K562 (cell line): ENCODE measurements at regions not wholly inside any gene's neighbourhood (a gene's known extent, or its start where the extent isn't known, plus 50 kb on each side); places are given as distances from the start of the nearest gene placed in this dataset.

Experiments
- ATAC-seq: fragments of 200-7000 bp; cut with Tn5 transposase; 3 replicates; pipeline ENCODE4 v1.9.1; 2020; ENCODE audit warnings: moderate library complexity
- BruUV-seq: library from RNA; stranded (reverse); fragments of 400-500 nt; replicated peaks from 2 replicates; lab custom pipeline; 2021; lab: Mats Ljungman, UMichigan
- CTCF ChIA-PET: fragments of 300-600 bp; formaldehyde crosslinking; extraction: SDS; loops from one replicate; lab custom pipeline; 2021; ENCODE audit warnings: low intra/inter-chr PET ratio; lab: Yijun Ruan, JAX
- POLR2A ChIA-PET: fragments of 300-600, 350-650 bp; sonication (Branson Sonifier 250); formaldehyde crosslinking; extraction: SDS; loops from one replicate; lab custom pipeline; 2021; ENCODE audit warnings: antibody characterized with exemption, inconsistent platforms; lab: Yijun Ruan, JAX
- DNase-seq, 4 experiments: peaks; one replicate each; pipeline versions ENCODE4 v3.0.0 to v3.0.0-alpha.2; 2011 to 2018; ENCODE audit warnings: low spot score in 3 of 4, mixed read lengths in 3 of 4; ENCODE audit errors: extremely low read depth in 1 of 4
- FAIRE-seq: peaks from 2 replicates; lab custom pipeline; 2011; peaks lifted over from hg19 to GRCh38; lab: Jason Lieb, UNC
- H2AFZ ChIP-seq: 2 replicates; pipeline ENCODE4 v1.6.0; 2011; ENCODE audit warnings: low read depth, low read length, control low read depth, inconsistent platforms
- H3K27ac ChIP-seq: fragments of 200-600 bp; 3 replicates; pipeline ENCODE4 v1.8.0; 2011; ENCODE audit warnings: low read depth, mild to moderate bottlenecking, control low read depth, inconsistent platforms, low read length, moderate library complexity, mixed read lengths; ENCODE audit errors: extremely low read depth
- H3K27me3 ChIP-seq, 2 experiments: fragments of 300-600 bp in 1 of 2; 2 replicates in 1 of 2; 3 replicates in 1 of 2; pipeline versions ENCODE4 v1.6.0 to v1.8.0; 2011; ENCODE audit warnings: inconsistent platforms in 2 of 2, low read length in 2 of 2, mild to moderate bottlenecking in 1 of 2, mixed read lengths in 1 of 2, moderate library complexity in 1 of 2; ENCODE audit not compliant: control insufficient read depth in 2 of 2, insufficient read depth in 2 of 2
- H3K36me3 ChIP-seq: fragments of 300-600 bp; 3 replicates; pipeline ENCODE4 v1.8.0; 2011; ENCODE audit warnings: mild to moderate bottlenecking, low read length, inconsistent platforms; ENCODE audit not compliant: control insufficient read depth, insufficient read depth
- H3K4me1 ChIP-seq, 2 experiments: fragments of 200-600 bp in 1 of 2; replicated peaks in 1 of 2; 2 replicates in 1 of 2; 3 replicates in 1 of 2; pipeline versions ENCODE4 v1.5.1 to v1.8.0; 2011; ENCODE audit warnings: inconsistent platforms in 2 of 2, low read length in 2 of 2, mild to moderate bottlenecking in 1 of 2, mixed read lengths in 1 of 2, moderate library complexity in 1 of 2; ENCODE audit not compliant: control insufficient read depth in 2 of 2, insufficient read depth in 2 of 2
- H3K4me2 ChIP-seq: 2 replicates; pipeline ENCODE4 v1.6.1; 2011; ENCODE audit warnings: low read length, control low read depth, inconsistent platforms, mixed read lengths; ENCODE audit not compliant: insufficient read depth
- H3K4me3 ChIP-seq: fragments of 200-600 bp; sonication (generic), shearing (Covaris generic); 2 replicates; pipeline ENCODE4 v1.5.1; 2016; ENCODE audit warnings: control low read depth, inconsistent platforms
- H3K79me2 ChIP-seq: fragments of 200-600 bp; 3 replicates; pipeline ENCODE4 v1.8.0; 2011; ENCODE audit warnings: low read length, inconsistent platforms; ENCODE audit not compliant: control insufficient read depth, insufficient read depth
- H3K9ac ChIP-seq, 2 experiments: 2 replicates each; pipeline versions ENCODE4 v1.6.0 to v1.6.1; 2011; ENCODE audit warnings: low read depth in 2 of 2, low read length in 2 of 2, control low read depth in 1 of 2, inconsistent platforms in 1 of 2, mild to moderate bottlenecking in 1 of 2, mixed read lengths in 1 of 2; ENCODE audit not compliant: insufficient read depth in 1 of 2
- H3K9me1 ChIP-seq: one replicate; pipeline ENCODE4 v1.6.0; 2011; ENCODE audit warnings: inconsistent platforms, mild to moderate bottlenecking, low read length, moderate library complexity; ENCODE audit not compliant: control insufficient read depth, insufficient read depth
- H3K9me3 ChIP-seq: replicated peaks from 2 replicates; pipeline ENCODE4 v1.5.1; 2011; ENCODE audit warnings: low read depth, low read length, inconsistent platforms; ENCODE audit not compliant: control insufficient read depth, insufficient read depth
- H4K20me1 ChIP-seq: replicated peaks from 2 replicates; pipeline ENCODE4 v1.6.1; 2011; ENCODE audit warnings: low read length, inconsistent platforms, mixed read lengths; ENCODE audit not compliant: control insufficient read depth, insufficient read depth
- DIDO1 ChIP-seq: fragments of 450-650 bp; IDR thresholded peaks from 2 replicates; pipeline ENCODE4 v1.6.1; 2016; ENCODE audit warnings: low read depth, missing biosample characterization, missing genetic modification characterization
- GABPB1 ChIP-seq: sonication (generic); formaldehyde crosslinking; IDR thresholded peaks from 2 replicates; pipeline ENCODE4 v1.8.0; 2022; ENCODE audit warnings: mild to moderate bottlenecking, missing genetic modification reagents
- HDAC3 ChIP-seq: fragments of 450-650 bp; IDR thresholded peaks from 2 replicates; pipeline ENCODE4 v1.6.1; 2018; ENCODE audit warnings: borderline replicate concordance, mild to moderate bottlenecking, moderate library complexity; ENCODE audit not compliant: partially characterized antibody
- HNRNPLL ChIP-seq: fragments of 200-400 bp; formaldehyde crosslinking; IDR thresholded peaks from 2 replicates; pipeline ENCODE4 v1.6.1; 2017; ENCODE audit warnings: low read length, low read depth, mild to moderate bottlenecking; ENCODE audit not compliant: poor library complexity, severe bottlenecking
- MAFF ChIP-seq: IDR thresholded peaks from 2 replicates; pipeline ENCODE4 v1.6.1; 2012; ENCODE audit warnings: low read length, improper control_type of control experiment
- MAFK ChIP-seq: IDR thresholded peaks from 2 replicates; pipeline ENCODE4 v1.6.1; 2011; ENCODE audit warnings: low read length, improper control_type of control experiment
- MAZ ChIP-seq, 2 experiments: fragments of 450-650 bp in 1 of 2; sonication (generic) in 1 of 2; formaldehyde crosslinking; IDR thresholded peaks in 1 of 2; conservative IDR thresholded peaks in 1 of 2; 2 replicates each; pipeline versions ENCODE4 v1.4.0 to v1.5.0; 2020; ENCODE audit warnings: mild to moderate bottlenecking in 1 of 2, missing genetic modification reagents in 1 of 2
- MTA1 ChIP-seq: fragments of 450-650 bp; IDR thresholded peaks from 2 replicates; pipeline ENCODE4 v1.6.1; 2017; ENCODE audit warnings: borderline replicate concordance
- NR3C1 ChIP-seq: sonication (generic); formaldehyde crosslinking; IDR thresholded peaks from 2 replicates; pipeline ENCODE4 v1.8.1; 2022; ENCODE audit warnings: missing genetic modification reagents
- RBFOX2 ChIP-seq: fragments of 200-400 bp; formaldehyde crosslinking; IDR thresholded peaks from 2 replicates; pipeline ENCODE4 v1.6.1; 2017; ENCODE audit warnings: low read depth, mild to moderate bottlenecking, low read length, moderate library complexity
- RBM25 ChIP-seq: fragments of 200-400 bp; formaldehyde crosslinking; IDR thresholded peaks from 2 replicates; pipeline ENCODE4 v1.6.1; 2018; ENCODE audit warnings: low read length, low read depth, moderate library complexity; ENCODE audit not compliant: severe bottlenecking
- RCOR1 ChIP-seq, 2 experiments: IDR thresholded peaks; 2 replicates each; pipeline ENCODE4 v1.6.1; 2012; ENCODE audit warnings: low read depth in 2 of 2, low read length in 2 of 2, borderline replicate concordance in 1 of 2, improper control_type of control experiment in 1 of 2
- SRSF1 ChIP-seq: fragments of 200-400 bp; formaldehyde crosslinking; IDR thresholded peaks from 2 replicates; pipeline ENCODE4 v1.6.1; 2017; ENCODE audit warnings: mild to moderate bottlenecking, low read depth, low read length, moderate library complexity
- ZNF140 ChIP-seq: fragments of 250-450 bp; sonication (Bioruptor Pico); IDR thresholded peaks from 2 replicates; pipeline ENCODE4 v1.8.0; 2021; ENCODE audit warnings: moderate library complexity, mild to moderate bottlenecking, inconsistent platforms
- ZNF146 ChIP-seq: IDR thresholded peaks from one replicate; pipeline ENCODE4 v1.6.1; 2018; ENCODE audit warnings: missing compliant biosample characterization; ENCODE audit not compliant: unreplicated experiment
- WGBS: fragments of 100-300 bp; shearing (Covaris generic); methylation state at CpG from one replicate; pipeline ENCODE4 v1.1.6; 2016; ENCODE audit warnings: low coverage, mixed read lengths; ENCODE audit not compliant: insufficient coverage; ENCODE audit errors: missing lambda C conversion rate; 5-methylcytosine and 5-hydroxymethylcytosine counted together
- in situ Hi-C: fragments of 300-500 bp; cut with MboI; formaldehyde crosslinking; loops from 4 replicates; pipeline ENCODE4 v1.15.0; 2018; ENCODE audit warnings: inconsistent platforms, mixed read lengths
- intact Hi-C: fragments of 100-400 bp; cut with micrococcal nuclease; formaldehyde crosslinking; loops from 2 replicates; pipeline ENCODE4 v1.14.2; 2022

GRCh38 chr5:99072846-99073245 lies 144.0 kb upstream of the CHD1 start:
- no peak overlapping the region for H2AFZ ChIP-seq
- H3K79me2 ChIP-seq: no peaks in the 10 kb centered on the region
- H3K27ac ChIP-seq: no peak overlapping the region
- POLR2A ChIA-PET: interaction anchor here (0.7 kb wide), 1 partner anchor 114 kb away, joined by 4 read pairs; no protein-coding TSS in a partner anchor
- H3K36me3 ChIP-seq: no peaks in the 10 kb centered on the region
- H3K9ac ChIP-seq: no peak overlapping the region
- H4K20me1 ChIP-seq: no peaks in the 10 kb centered on the region
- H3K4me3 ChIP-seq: no peak overlapping the region
- in situ Hi-C loops (no loop called here), intact Hi-C loops (no loop called here)
- no peaks in the 10 kb centered on the region for H3K27me3 ChIP-seq
- no peaks in the 10 kb centered on the region for H3K9me3 ChIP-seq
- DNase-seq (no peak), ATAC-seq (no peak), FAIRE-seq (no peak)
- WGBS: 47% methylated on average over 1 of the region's 1 CpG
- TF ChIP-seq ZNF146 (peak; percentile 45), RCOR1 (IDR thresholded peaks at IDR 0.05; ENCODE audit: borderline replicate concordance in 1 of 2, low read depth in 2 of 2, low read length in 2 of 2) (no peak), DIDO1 (tag) (no peak), ZNF140 (CRISPR knock-in tag) (no peak), HNRNPLL (no peak), GABPB1 (CRISPR knock-in tag) (no peak), NR3C1 (no peak), HDAC3 (no peak), MTA1 (no peak), RBFOX2 (no peak), MAFF (no peak), SRSF1 (no peak), MAZ (CRISPR knock-in tag; conservative IDR thresholded peaks at IDR 0.05 in 1 of 2, IDR thresholded peaks at IDR 0.05 in 1 of 2) (no peak), MAFK (no peak), RBM25 (peak; percentile 46)
- CTCF ChIA-PET: no interaction called here
- no TSS peak for BruUV-seq
- H3K4me1 ChIP-seq: peaks cover 0 to 13% of the 10 kb centered on the region in 2 experiments; a peak in 2 of 5 replicates
- H3K9me1 ChIP-seq: no peaks in the 10 kb centered on the region
- no peak overlapping the region for H3K4me2 ChIP-seq
